Stimulated activated CD8-positive, alpha-beta memory T cell treated with anti-CD3 and anti-CD28 coated beads, Interleukin-12 subunit alpha, Interleukin-12 subunit beta, amount 100 ng/mL, for 24 hours (primary cell): ENCODE measurements at regions not wholly inside any gene's neighbourhood (a gene's known extent, or its start where the extent isn't known, plus 50 kb on each side); places are given as distances from the start of the nearest gene placed in this dataset.

ENCODE experiments used
- DNase-seq: peaks from one replicate; pipeline ENCODE4 v3.0.0-alpha.2; 2020; ENCODE audit errors: extremely low read depth

- DNase-seq, result no peak
Observed at GRCh38 chr17:79282294-79282693, 207.7 kb downstream of the ENGASE start.

GRCh38 chr17:79281803-79282202 is 207.2 kb downstream of the ENGASE start:
- no peak for DNase-seq

- DNase-seq, result no peak
Observed at GRCh38 chr17:79280866-79281572, 206.4 kb downstream of the ENGASE start.

GRCh38 chr17:79280010-79280409 is 205.4 kb downstream of the ENGASE start:
- no peak for DNase-seq

- DNase-seq, result no peak
Observed at GRCh38 chr17:79279320-79279719, 204.7 kb downstream of the ENGASE start.

- DNase-seq, result no peak
Observed at GRCh38 chr17:79276821-79277220, 202.2 kb downstream of the ENGASE start.

GRCh38 chr17:79273660-79274059 is 199.0 kb downstream of the ENGASE start:
- DNase-seq, result no peak

- DNase-seq, result no peak
Observed at GRCh38 chr17:79272666-79273219, 198.1 kb downstream of the ENGASE start.

- DNase-seq, result no peak
Observed at GRCh38 chr17:79272220-79272619, 197.6 kb downstream of the ENGASE start.

GRCh38 chr17:79269620-79270019 is 195.0 kb downstream of the ENGASE start:
- no peak for DNase-seq

- no peak for DNase-seq
Observed at GRCh38 chr17:79263191-79263590, 188.6 kb downstream of the ENGASE start.

- no peak for DNase-seq
Observed at GRCh38 chr17:79262624-79263023, 188.0 kb downstream of the ENGASE start.

- no peak for DNase-seq
Observed at GRCh38 chr17:79261355-79262072, 186.9 kb downstream of the ENGASE start.

- no peak for DNase-seq
Observed at GRCh38 chr17:79258843-79259242, 184.2 kb downstream of the ENGASE start.

- no peak for DNase-seq
Observed at GRCh38 chr17:79258041-79258440, 183.4 kb downstream of the ENGASE start.

- DNase-seq, result no peak
Observed at GRCh38 chr17:79255926-79256585, 181.4 kb downstream of the ENGASE start.

GRCh38 chr17:79255456-79255855 is 180.8 kb downstream of the ENGASE start:
- no peak for DNase-seq

GRCh38 chr17:79255046-79255445 is 180.4 kb downstream of the ENGASE start:
- no peak for DNase-seq

- DNase-seq, result no peak
Observed at GRCh38 chr17:79252886-79253285, 178.3 kb downstream of the ENGASE start.

- DNase-seq, result no peak
Observed at GRCh38 chr17:79251824-79252223, 177.2 kb downstream of the ENGASE start.

- DNase-seq, result no peak
Observed at GRCh38 chr17:79249929-79250521, 175.4 kb downstream of the ENGASE start.

- no peak for DNase-seq
Observed at GRCh38 chr17:79248843-79249493, 174.3 kb downstream of the ENGASE start.
